Gastrocnemius medialis (tissue), 4 donors: ENCODE measurements at regions not wholly inside any gene's neighbourhood (a gene's known extent, or its start where the extent isn't known, plus 50 kb on each side); places are given as distances from the start of the nearest gene placed in this dataset.

Experiments used
- ATAC-seq, 2 donors: fragments of 150-250 bp; one replicate each; pipeline ENCODE4 v1.9.1; 2016
- DNase-seq, 2 donors: peaks; one replicate each; pipeline ENCODE4 v3.0.0-alpha.2; 2019
- H3K27ac ChIP-seq, 4 donors: fragments of 200-600 bp; sonication (generic); 1 replicate in 1 of 4; 2 replicates in 3 of 4; pipeline ENCODE4 v1.5.1; 2016 to 2018; ENCODE audit warnings: mild to moderate bottlenecking in 2 of 4, moderate library complexity in 1 of 4
- H3K27me3 ChIP-seq, 3 donors: fragments of 200-600 bp; sonication (generic) in 2 of 3; 1 replicate in 1 of 3; 2 replicates in 2 of 3; pipeline versions ENCODE4 v1.5.1 to v1.6.0; 2016 to 2019; ENCODE audit warnings: mild to moderate bottlenecking in 1 of 3, moderate library complexity in 1 of 3
- H3K36me3 ChIP-seq, 2 donors: fragments of 200-600 bp; sonication (generic) in 1 of 2; one replicate each; pipeline ENCODE4 v1.5.1; 2017 to 2018
- H3K4me1 ChIP-seq, 2 donors: fragments of 200-600 bp; sonication (generic) in 1 of 2; one replicate each; pipeline ENCODE4 v1.5.1; 2016 to 2017; ENCODE audit warnings: mild to moderate bottlenecking in 2 of 2
- H3K4me3 ChIP-seq, 4 donors: fragments of 200-600 bp; sonication (generic) in 3 of 4; 1 replicate in 1 of 4; 2 replicates in 3 of 4; pipeline ENCODE4 v1.5.1; 2016 to 2019; ENCODE audit warnings: mild to moderate bottlenecking in 2 of 4
- H3K9me3 ChIP-seq, 3 donors: fragments of 200-600 bp; sonication (generic) in 2 of 3; 1 replicate in 1 of 3; 2 replicates in 2 of 3; pipeline ENCODE4 v1.5.1; 2016 to 2019
- POLR2A ChIP-seq, 2 donors: fragments of 450-650 bp; IDR thresholded peaks; one replicate each; pipeline ENCODE4 v1.6.1; 2017; ENCODE audit warnings: antibody characterized with exemption in 2 of 2, mild to moderate bottlenecking in 2 of 2, moderate library complexity in 2 of 2
- in situ Hi-C, 4 donors: fragments of 200-750 bp; cut with MboI; loops; one replicate each; pipeline versions ENCODE4 v1.15.0 to v1.8.0; 2017; ENCODE audit warnings: low sequenced_read_pairs in 4 of 4
- intact Hi-C: fragments of 100-400 bp; cut with DNase I; formaldehyde crosslinking; loops from one replicate; pipeline ENCODE4 v1.15.1; 2023; ENCODE audit warnings: low total_unique reads
- TF ChIP-seq, protein P1 (sequence below), 5 experiments: fragments of 450-650 bp in 3 of 5; fragments of 200-600 bp in 2 of 5; sonication (generic) in 2 of 5; IDR thresholded peaks in 4 of 5; conservative IDR thresholded peaks in 1 of 5; 1 replicate in 4 of 5; 2 replicates in 1 of 5; pipeline ENCODE4 v1.5.1; 2016 to 2019; ENCODE audit warnings: antibody characterized with exemption in 5 of 5, mild to moderate bottlenecking in 3 of 5, moderate library complexity in 3 of 5

DNA sequence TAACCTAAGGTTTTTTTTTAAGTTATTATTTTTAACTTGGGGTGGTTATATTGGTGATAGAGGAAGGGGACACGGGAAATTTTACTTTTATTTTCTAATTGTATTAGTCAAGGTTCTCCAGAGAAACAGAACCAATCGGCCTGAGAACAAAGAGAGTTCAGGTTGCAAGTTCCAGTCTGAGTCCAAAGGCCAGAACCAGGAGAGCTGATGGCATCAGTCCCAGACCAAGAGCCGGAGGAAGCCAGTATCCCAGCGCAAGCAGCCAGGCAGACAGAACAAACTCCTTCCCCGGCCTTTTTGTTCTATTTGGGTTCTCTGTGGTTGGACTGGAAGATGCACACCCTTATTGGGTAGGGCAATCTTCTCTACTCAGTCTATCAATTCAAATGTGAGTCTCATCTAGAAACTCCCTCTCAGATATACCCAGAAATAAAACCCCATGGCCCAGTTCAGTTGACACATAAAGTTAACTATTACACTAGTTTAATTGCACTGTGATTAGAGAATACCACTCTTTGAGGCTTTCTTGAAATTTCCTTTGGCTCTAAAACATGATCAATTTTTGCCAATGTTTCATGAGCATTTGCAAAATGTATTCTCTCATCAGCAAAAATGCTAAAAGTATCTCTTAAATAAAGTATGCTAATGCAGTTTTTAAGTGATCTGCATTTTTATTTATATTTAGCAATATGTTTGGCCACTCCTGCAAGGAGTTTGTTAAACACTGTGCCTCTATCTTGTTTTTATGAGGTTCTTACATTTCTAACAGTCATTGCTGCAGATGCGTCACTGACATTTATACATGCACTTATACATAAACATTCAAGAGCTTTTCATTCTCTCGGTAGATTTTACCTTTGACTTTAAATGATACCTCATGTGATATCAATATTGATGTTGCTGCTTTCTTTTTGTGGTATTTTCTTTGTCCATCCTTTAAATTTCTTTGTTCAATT is 103.2 kb upstream of the SSTR4 start:
- no peak for DNase-seq
- intact Hi-C loops (no loop called here), in situ Hi-C loops (no loop called here)
- H3K4me1 ChIP-seq = no peaks in the 10 kb centered on the region
- no peak for TF ChIP-seq POLR2A (IDR thresholded peaks at IDR 0.05)
- TF ChIP-seq, protein P1, sequence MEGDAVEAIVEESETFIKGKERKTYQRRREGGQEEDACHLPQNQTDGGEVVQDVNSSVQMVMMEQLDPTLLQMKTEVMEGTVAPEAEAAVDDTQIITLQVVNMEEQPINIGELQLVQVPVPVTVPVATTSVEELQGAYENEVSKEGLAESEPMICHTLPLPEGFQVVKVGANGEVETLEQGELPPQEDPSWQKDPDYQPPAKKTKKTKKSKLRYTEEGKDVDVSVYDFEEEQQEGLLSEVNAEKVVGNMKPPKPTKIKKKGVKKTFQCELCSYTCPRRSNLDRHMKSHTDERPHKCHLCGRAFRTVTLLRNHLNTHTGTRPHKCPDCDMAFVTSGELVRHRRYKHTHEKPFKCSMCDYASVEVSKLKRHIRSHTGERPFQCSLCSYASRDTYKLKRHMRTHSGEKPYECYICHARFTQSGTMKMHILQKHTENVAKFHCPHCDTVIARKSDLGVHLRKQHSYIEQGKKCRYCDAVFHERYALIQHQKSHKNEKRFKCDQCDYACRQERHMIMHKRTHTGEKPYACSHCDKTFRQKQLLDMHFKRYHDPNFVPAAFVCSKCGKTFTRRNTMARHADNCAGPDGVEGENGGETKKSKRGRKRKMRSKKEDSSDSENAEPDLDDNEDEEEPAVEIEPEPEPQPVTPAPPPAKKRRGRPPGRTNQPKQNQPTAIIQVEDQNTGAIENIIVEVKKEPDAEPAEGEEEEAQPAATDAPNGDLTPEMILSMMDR (IDR thresholded peaks at IDR 0.05 in 4 of 5, conservative IDR thresholded peaks at IDR 0.05 in 1 of 5) = no peak
- no peak overlapping the region for H3K27ac ChIP-seq
- H3K27me3 ChIP-seq = no peaks in the 10 kb centered on the region
- no peaks in the 10 kb centered on the region for H3K36me3 ChIP-seq
- no peak for ATAC-seq
- H3K4me3 ChIP-seq = no peak overlapping the region
- no peaks in the 10 kb centered on the region for H3K9me3 ChIP-seq

GRCh38 chr20:22939181-22939580 is 95.9 kb upstream of the SSTR4 start:
- no peaks in the 10 kb centered on the region for H3K36me3 ChIP-seq
- no peaks in the 10 kb centered on the region for H3K9me3 ChIP-seq
- in situ Hi-C loops (no loop called here), intact Hi-C loops (no loop called here)
- TF ChIP-seq, protein P1 (IDR thresholded peaks at IDR 0.05 in 4 of 5, conservative IDR thresholded peaks at IDR 0.05 in 1 of 5) = no peak
- no peak for TF ChIP-seq POLR2A (IDR thresholded peaks at IDR 0.05)
- ATAC-seq (no peak), DNase-seq (no peak)
- no peak overlapping the region for H3K4me3 ChIP-seq
- H3K4me1 ChIP-seq = no peaks in the 10 kb centered on the region
- no peak overlapping the region for H3K27ac ChIP-seq
- no peaks in the 10 kb centered on the region for H3K27me3 ChIP-seq

DNA sequence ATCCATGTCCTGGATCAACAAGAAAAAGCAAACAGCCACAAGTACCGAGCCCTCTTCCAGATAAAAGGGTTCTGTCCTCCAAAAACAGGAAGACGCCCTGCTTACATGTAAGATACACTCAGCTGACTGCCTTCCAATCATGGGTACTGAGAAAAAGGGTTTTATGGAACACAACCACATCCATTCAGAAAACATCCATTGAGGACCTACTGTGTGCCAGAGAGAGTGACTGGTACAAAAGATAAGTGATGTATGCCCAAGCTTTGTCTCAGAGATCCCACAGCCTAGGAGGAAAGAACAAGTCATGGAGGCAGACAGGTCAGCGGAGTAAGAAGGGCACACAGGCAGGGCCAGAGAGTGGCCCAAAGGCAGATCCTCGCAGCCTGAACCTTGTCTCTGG is 94.8 kb upstream of the SSTR4 start:
- Histone ChIP-seq H3K27ac (no peak overlapping the region), H3K27me3 (no peaks in the 10 kb centered on the region), H3K36me3 (no peaks in the 10 kb centered on the region), H3K4me1 (no peaks in the 10 kb centered on the region), H3K9me3 (no peaks in the 10 kb centered on the region), H3K4me3 (no peak overlapping the region)
- in situ Hi-C loops = no loop called here
- intact Hi-C loops = loop anchor here (10.0 kb wide), 1 partner anchor 64 kb away; no protein-coding TSS in a partner anchor
- TF ChIP-seq, protein P1 (IDR thresholded peaks at IDR 0.05 in 4 of 5, conservative IDR thresholded peaks at IDR 0.05 in 1 of 5) = no peak
- TF ChIP-seq POLR2A (IDR thresholded peaks at IDR 0.05) = no peak
- DNase-seq (no peak), ATAC-seq (no peak)

DNA sequence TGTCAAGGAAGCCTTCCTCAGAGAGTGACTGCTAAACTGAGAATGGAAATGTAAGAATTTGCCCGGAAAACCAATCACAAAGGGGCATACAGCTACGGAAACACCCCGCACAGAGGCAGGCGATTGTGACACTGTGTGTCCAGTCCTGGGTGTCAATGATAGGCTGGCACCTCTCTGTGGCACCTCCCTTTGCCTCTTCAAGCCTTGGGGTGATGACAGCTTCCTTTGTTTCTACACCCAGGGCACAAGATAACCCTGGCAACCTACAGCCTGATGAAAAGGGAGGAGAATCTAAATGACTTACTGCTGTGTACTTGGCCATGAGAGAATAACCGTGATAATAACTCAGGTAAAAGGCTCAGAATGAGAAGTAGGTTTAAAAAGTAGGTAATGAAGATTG is 93.6 kb upstream of the SSTR4 start:
- intact Hi-C loops = loop anchor here (10.0 kb wide), 1 partner anchor 63 kb away; no protein-coding TSS in a partner anchor
- in situ Hi-C loops = no loop called here

More for the DNA sequence above, 93.6 kb upstream of the SSTR4 start:
- Histone ChIP-seq H3K4me1 (no peaks in the 10 kb centered on the region), H3K27me3 (no peaks in the 10 kb centered on the region), H3K9me3 (no peaks in the 10 kb centered on the region), H3K27ac (no peak overlapping the region), H3K36me3 (no peaks in the 10 kb centered on the region), H3K4me3 (no peak overlapping the region)
- DNase-seq (no peak), ATAC-seq (no peak)
- no peak for TF ChIP-seq POLR2A (IDR thresholded peaks at IDR 0.05)
- TF ChIP-seq, protein P1 (IDR thresholded peaks at IDR 0.05 in 4 of 5, conservative IDR thresholded peaks at IDR 0.05 in 1 of 5) = no peak
